ENCODE measurements at regions not wholly inside any gene's neighbourhood (a gene's known extent, or its start where the extent isn't known, plus 50 kb on each side); places are given as distances from the start of the nearest gene placed in this dataset.
"Not testable (repeated sequence)": the region's sequence is repeated elsewhere in the genome, so short reads cannot be mapped to it uniquely, and the experiment has no call there.

DNA sequence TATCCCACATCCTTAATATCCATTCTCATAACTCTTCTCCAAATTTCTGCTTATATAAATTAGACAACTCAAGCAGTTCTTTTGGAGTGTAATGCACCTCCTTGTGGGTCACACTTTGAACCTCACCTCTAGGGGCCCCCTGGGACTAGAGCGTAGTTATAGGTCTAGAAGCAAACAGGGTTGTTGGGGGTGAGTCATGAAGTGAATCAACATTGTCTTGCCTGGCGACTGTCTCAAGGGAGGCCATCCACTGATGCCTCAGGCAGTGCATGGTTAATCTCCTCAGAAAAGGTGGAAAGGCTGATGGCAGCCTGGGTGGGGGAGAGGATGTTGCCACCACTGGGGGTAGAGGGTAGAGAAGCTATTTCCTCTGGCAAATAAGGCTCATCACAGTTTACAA, 129.1 kb downstream of the TNFRSF21 start:
- DNase-seq: no peak

DNA sequence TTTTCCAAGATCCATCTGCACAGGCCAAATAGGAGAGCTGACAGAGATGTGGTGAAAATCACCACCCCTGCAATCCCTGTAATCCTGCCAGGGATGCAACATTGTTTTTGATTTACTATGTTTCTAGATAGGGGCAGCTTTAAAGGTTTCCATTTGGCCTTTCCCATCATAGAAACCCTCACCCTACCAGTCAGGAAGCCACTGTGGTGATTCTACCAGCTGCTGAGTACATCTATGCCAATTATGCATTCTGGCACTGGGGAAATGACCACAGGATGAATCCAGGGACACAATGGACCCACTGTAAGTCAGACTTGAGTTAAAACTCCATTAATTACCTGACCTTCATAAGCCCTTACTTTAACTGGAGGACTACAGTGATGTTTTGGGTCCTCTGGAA, 130.4 kb downstream of the TNFRSF21 start:
- DNase-seq: no peak

GRCh38 chr6:47175656-47176055, 133.5 kb upstream of the ADGRF1 start:
- no peak for DNase-seq

DNA sequence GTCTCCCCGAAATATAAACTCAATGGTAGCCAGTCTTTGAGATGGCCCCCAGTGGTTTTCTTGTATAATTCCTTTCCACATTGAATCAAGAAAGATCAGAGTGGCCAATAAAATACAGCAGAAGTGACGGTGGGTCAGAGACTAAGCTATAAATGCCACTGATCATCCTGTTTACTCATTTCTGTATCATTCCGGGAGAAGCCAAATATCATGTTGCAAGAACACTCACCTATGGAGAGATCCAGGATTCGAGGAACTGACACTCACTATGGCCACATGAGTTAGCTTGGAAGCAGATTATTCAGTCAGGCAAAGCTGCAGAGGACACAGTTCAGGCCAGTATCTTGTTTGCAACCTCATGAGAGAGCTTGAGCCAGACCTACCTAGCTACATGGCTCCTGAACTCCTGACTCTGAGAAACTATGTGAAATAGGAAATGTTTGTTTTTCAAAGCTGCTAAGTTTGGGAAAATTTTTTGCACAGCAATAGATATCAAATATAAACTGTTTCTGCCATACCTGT, 132.4 kb upstream of the ADGRF1 start:
- no peak for DNase-seq

DNA sequence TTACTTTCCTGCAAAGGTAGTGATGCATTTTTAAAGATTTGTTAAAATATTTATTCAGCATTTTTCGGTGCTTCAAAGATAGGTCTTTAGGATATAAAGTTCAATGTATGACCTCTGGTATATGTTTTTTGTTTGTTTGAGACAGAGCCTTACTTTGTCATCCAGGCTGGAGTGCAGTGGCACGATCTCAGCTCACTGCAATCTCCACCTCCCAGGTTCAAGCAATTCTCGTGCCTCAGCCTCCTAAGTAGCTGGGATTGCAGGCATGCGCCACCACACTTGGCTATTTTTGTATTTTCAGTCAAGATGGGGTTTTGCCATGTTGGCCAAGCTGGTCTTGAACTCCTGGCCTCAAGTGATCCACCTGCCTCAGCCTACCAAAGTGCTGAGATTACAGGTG, 131.9 kb upstream of the ADGRF1 start:
- DNase-seq: not testable (repeated sequence)

DNA sequence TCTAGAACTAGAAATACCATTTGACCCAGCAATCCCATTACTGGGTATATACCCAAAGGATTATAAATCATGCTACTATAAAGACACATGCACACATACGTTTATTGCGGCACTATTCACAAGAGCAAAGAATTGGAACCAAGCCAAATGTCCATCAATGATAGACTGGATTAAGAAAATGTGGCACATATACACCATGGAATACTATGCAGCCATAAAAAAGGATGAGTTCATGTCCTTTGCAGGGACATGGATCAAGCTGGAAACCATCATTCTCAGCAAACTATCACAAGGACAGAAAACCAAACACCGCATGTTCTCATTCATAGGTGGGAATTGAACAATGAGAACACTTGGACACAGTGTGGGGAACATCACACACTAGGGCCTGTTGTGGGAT, 131.0 kb upstream of the ADGRF1 start:
- not testable (repeated sequence) for DNase-seq

DNA sequence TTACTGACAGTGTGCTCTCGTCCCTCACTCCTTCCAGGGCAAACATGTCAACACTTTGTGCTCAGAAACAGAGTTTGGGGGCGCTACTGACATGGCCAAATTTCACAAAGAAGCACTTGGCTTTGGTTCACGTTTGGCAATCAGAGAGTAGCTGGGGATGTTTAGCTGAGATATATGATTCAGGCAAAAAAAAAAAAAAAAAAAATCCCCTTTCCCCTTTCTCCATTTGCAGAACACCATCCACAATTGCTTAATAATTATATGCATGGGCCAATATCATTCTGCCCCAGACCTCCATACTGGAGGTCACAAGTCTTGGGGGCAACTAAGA, 128.4 kb upstream of the ADGRF1 start:
- no peak for DNase-seq

DNA sequence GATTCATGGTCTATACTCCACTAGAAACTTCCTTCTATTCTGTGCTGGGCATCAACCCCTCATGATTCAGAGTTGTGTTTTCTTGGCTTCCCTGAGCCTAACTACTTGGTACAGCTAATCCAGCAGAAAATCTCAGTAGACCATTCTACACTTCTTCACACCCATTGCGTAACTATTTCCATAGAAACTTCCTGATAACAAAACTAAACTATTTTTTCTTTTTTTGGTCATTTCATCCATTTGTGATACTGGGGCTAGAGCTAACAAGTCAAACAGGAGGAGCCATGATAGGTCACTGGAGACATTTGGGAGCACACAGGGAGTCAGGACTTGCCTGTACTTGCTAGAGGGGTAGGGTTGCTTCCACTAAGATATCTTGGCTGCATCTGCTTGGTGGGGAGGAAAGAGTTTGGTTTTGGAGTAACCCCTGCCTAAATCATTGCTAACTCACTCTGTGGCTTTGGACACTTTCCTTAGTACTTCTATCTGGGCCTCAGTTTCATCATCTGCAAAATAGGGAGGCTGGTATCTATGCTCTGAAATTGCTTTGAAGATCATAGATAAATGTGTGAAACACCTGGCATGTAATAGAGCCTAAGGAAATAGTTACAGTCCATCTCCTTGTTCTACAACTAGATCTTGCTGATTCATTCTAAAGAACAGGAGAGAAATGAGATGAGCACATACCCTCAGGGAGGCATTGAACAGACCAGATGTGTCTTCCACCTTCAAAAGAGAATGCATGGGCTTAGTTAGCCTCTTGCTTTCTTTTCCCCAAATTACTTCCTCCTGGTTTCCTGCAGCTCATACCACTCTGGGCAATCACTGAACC, 127.9 kb upstream of the ADGRF1 start:
- no peak for DNase-seq

- DNase-seq: no peak
These were observed 126.0 kb upstream of the ADGRF1 start for GRCh38 chr6:47168180-47168579.

GRCh38 chr6:47165918-47166317, 123.8 kb upstream of the ADGRF1 start:
- no peak for DNase-seq

GRCh38 chr6:47164877-47165276, 122.7 kb upstream of the ADGRF1 start:
- no peak for DNase-seq

DNA sequence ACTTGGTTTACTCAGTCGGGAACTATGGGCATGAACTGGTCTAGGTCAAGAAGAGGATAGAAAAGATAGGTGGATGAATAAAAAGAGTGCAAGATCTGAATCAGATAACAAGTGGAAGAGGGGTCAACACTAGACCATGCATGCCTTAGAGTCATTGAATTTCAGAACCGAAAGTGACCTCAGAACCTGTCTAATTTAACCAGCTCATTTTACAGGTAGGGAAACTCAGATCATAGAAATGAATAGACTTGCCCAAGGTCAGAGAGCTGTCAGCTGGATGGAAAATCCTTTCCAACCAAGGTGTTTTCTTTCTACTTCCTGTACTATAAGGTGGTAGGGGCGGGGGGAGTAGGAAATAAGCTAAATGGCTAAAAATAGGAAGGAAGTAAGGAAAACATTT, 121.4 kb upstream of the ADGRF1 start:
- DNase-seq: no peak

DNA sequence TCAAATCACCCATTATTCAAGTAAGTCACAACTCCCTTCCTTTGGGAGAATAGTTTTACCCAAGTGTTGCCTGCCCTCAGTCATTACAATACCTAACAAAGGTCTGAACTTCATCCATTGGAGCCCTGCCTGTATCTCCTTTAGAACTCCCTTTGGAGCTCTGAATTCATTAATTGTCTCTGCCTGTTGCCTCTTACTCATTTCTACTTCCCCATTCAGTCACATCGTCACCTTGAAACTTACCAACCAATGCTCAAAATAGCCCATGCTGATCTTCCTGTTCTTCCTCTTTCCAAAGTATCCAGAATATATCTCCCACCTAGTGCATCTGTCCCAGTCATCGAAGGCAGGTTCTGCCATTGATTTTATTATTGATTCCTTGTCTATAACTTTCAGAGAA, 120.7 kb upstream of the ADGRF1 start:
- no peak for DNase-seq

GRCh38 chr6:47162231-47162630, 120.1 kb upstream of the ADGRF1 start:
- no peak for DNase-seq

DNA sequence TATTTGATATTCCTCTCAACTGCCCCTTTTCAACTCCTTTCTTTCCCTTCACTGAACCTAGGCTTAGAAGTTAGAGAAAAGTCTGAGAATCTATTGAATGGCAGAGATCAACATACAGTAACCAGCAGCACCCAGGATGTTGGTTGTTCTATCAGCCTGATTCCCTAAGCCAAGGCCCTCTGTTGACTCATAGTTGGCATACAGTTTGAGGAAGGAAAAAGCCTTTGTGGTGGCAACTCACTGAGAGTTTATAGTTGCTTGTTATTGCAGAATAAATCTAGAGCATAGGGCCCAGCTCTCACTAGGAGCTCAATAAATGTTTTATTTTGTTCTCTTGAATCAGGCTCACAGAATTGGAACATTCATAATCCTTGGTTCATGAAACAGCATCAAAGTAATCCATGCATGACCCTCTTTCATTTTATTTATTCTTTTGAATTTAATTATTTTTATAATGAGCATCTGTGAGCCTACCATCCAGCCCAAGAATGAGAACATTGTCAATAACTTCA, 119.1 kb upstream of the ADGRF1 start:
- DNase-seq: peak in 1 of 2 donors; percentile 25

GRCh38 chr6:47160702-47161101, 118.6 kb upstream of the ADGRF1 start:
- no peak for DNase-seq

- DNase-seq: no peak
These were observed 117.6 kb upstream of the ADGRF1 start for GRCh38 chr6:47159763-47160162.

DNA sequence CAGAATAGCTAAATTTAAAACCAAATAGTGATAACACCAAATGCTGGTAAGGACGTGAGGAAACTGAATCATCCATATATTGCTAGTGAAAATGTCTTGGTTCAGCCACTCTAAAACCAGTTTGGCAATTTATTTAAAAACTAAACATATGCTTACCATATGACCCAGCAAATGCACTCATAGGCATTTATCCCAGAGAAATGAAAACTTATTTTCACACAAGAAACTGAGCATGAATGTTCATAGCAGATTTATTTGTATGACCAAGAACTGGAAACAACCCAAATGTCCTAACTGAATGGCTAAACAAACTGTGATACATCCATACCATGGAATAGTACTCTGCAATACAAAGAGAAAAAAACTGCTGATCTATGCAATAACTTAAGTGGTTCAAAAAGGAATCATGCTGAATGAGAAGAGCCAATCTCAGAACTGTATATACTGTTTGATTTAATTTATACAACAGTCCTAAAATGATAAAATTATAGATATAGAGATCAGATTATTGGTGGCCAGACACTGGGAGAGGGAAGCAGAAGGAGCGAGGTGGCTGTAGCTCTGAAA, 115.6 kb upstream of the ADGRF1 start:
- no peak for DNase-seq

DNA sequence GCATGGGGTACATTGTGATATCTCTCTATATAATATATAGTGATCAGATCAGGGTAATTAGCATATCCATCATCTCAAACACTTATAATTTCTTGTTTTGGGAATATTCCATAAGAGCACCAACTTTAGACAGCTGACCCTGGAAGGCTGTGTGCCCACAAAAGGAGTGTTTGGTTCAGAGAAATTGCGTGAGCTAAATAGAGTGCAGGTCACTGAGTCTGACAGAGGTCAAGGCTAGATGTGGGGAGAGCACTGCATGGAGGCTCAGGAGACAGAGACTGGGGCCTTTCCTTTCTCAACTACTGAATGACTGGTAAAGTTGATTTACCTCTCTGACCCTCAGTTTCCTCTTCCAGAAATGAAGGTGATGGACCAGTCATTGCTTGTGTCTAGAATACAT, 114.9 kb upstream of the ADGRF1 start:
- DNase-seq: no peak

- no peak for DNase-seq
These were observed 114.1 kb upstream of the ADGRF1 start for GRCh38 chr6:47156196-47156595.

- no peak for DNase-seq
These were observed 111.2 kb upstream of the ADGRF1 start for GRCh38 chr6:47153404-47153755.

DNA sequence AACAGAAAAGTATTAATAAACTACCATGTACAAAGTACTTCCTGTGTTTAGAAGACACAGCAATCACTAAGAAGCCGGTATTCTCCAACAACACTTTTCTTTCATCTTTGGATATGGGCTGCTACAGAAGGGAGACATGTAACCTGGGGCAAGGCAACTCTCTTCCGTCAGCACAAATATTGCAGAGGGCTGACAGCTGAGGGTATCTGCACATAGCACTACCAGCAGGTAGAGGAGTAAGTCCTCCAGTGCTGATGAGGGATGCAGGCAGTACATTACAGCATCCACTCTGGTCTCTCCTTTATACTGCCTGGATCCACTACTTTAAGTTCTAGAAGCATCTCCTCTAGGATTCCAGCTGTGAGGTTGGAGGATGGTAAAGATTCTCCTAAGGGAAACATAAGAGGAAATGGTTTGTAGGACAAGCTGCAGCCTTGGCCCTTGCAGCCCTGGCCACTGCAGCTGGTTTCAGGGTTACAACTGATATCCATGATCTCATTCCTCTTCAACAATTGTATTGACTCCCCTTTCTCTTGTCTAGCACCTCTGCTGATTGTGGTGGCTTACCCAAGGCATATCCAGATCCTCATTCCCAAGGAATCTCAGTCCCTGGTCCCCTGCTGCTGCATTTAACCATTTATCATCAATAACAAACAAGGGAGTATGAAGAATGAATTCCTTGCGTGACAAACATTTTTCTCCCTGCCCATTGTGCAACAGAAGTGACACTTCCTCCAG, 110.7 kb upstream of the ADGRF1 start:
- no peak for DNase-seq

- DNase-seq: no peak
These were observed 109.2 kb upstream of the ADGRF1 start for GRCh38 chr6:47151232-47151898.
